Islet precursor cell (in vitro differentiated cells): ENCODE measurements at regions not wholly inside any gene's neighbourhood (a gene's known extent, or its start where the extent isn't known, plus 50 kb on each side); places are given as distances from the start of the nearest gene placed in this dataset.
"Not testable (repeated sequence)": the region's sequence is repeated elsewhere in the genome, so short reads cannot be mapped to it uniquely, and the experiment has no call there.

Experiments
- DNase-seq: peaks from one replicate; pipeline ENCODE4 v3.0.0-alpha.2; 2018

DNA sequence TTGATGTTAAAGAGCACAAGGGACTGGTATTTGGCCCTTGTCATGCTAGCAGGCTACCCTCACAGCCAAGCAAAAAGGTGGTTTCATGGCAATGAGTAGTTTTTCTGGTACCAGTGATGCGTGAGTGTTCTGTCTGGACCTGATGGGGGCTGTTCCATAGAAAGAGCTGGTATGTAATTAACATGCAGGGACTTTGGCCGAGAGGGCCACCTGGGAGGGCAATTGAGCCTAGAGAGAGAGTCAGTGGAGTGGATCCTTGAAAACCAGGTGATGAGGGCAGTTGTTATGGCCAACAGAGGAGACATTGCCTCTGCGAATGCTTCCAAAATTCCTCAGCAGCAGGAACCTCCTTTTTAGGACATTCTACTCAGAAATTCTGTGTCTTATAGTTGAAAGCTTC, 383.3 kb downstream of the PSAT1 start:
- no peak for DNase-seq

DNA sequence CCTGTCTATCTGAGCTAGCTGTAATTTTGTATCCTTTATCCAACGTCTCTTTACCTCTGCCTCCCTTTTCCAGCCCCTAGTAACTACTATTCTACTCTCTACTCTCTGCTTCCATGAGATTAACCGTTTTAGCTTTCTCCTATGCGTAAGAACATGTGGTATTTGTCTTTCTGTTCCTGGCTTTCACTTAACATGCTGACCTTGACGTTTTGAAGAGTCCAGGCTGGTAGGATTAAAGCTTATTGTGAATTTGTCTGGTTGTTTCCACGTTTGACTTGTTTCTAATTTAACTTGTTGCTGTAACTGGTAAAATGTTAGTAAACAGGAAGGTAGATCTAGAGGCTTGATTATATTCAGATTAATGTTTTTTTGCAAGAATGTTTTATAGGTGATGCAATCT, 385.3 kb downstream of the PSAT1 start:
- DNase-seq, result no peak

DNA sequence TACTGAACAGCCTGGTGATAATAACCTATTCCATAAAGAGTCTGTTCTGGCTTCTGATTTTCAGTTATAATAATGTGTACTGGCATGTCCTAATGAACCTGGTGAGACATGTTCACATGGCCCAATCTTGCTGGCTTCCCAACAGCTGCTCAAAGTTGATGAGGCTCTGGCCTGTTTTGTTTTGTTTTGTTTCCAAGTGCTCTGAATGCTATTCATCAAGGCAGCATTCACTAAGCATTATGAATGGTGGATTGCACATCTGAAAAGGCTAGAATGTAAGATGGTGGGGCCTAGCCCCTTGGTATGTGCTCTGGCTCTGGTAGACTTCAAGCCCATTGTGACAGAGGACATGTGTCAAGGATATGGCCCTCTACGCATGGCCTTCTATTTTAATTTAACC, 388.5 kb downstream of the PSAT1 start:
- no peak for DNase-seq

DNA sequence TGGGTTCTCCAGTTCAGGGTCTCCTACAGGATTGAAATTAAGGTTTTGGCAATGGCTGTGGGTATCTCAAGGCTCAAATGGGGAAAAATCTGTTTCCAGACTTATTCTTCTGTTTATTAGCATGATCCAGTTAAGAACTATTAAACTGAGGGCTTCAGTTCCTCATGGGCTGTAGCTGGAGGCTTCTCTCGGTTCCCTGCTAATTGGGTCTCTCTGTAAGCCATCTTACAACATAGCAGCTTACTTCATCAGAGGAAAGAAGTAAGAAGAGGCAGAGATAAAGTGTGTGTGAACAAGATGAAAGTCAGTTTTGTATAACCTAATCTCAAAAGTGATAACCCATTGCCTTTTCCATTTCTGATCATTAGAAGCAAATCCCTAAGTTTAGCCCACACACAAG, 391.9 kb downstream of the PSAT1 start:
- DNase-seq, result no peak

DNA sequence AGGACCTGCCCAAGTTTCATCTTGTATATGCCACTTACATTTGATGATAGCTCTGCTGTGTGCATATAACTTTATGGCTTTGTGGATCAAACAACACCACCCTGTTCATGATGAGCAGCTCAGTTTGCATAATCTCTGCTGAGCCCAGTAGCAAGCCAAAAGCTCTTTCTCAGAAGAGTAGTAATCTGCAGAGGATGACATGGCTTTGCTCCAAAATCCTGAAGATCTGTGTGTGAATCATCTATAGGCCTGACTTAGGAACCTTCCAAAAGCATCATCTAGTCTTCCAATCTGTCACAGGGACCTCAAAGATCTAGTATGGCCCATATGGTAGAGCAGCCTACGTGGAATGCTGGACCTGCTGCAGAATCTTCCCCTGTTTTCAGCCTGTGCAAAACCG, 394.6 kb downstream of the PSAT1 start:
- no peak for DNase-seq

DNA sequence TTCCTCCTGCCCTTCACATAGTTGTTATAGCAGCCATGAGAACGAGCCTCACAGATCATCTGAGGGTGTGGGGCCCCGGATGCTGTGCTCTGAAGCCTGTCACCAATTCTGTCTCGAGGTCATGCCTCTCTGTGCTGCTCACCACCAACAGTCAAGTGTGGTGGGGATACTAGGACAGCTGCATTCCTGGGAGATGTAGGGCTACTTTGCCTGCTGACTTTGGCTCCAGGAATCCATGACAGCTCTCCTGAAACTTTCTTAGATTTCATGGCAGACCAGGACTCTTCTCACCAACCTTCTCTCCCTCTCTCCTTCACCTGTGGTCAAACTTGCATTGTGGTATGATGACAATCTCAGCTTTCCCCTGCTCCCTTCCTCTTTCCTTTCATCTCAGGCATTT, 395.9 kb downstream of the PSAT1 start:
- peak; percentile 69 for DNase-seq

DNA sequence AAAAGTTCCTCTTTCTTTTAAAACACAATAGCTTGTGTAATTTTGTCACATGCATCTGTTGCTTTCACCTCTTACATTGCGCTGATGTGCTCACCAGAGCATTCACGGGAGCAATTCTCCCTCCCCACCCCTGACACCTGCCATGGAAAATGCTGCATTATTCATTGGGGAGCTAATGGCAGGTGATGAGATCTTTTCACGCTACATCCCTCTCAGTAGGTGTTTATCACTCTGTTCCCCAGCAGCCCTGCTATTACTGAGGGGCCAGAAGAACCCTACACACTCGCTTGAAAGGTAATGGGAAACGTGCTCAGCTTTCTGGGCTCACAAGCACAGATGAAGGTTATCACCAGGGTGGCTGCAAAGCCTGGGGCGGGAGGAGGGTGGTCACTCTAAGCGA, 398.0 kb downstream of the PSAT1 start:
- no peak for DNase-seq

DNA sequence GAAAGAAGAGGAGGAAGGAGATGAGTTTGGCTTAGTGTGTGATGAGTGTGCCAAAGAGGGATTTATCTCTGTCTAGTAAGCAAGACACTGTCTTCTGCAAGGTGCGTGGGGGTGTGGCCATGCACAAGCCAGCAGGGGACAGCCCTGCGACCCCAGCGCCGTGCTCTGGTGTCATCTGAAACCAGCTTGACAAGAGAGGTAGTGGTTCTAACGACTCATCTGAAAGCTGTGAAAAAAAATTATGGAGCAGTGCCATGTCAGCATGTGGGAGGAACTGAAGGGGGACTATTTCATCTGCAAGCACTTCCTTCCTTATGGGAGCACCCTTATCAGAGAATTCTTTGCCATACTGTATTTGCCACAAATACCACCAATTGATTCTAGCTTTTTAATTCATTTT, 398.6 kb downstream of the PSAT1 start:
- no peak for DNase-seq

DNA sequence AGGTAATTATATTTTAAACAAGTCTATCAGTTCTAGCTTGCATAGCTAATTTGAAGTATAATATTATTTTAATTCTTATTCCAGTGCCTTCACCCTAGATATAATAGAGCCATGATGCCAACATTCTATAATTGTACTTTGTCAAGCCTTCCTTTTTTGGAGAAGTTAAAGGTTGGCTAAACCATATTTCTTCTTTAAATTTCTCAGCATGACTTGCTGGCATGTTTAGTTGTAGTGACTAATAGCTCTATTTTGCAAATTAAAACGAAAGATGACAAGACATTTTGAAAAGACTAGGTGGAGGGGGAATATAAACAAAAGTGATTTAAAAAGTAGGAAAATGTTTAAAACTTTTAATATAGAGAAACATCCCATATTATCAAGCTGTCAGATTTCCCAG, 400.7 kb downstream of the PSAT1 start:
- DNase-seq, result no peak

DNA sequence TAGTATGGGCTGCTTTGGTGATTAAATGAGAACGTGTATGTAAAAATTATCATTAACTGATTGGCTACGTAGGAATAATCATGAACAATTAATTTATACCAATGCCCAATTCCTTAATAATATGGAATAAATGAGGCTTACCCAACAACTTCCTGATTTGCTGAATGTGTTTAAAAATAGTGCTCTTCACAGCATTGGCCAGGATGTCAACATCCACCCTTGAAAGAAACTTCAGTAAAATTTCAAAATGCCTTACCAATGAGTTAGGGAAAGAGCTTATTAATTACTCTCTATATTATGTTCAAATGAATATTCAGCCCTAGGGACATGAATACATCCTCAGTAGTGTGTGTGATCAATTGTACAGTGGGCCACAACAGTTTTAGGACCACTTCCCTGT, 401.4 kb downstream of the PSAT1 start:
- DNase-seq, result no peak

DNA sequence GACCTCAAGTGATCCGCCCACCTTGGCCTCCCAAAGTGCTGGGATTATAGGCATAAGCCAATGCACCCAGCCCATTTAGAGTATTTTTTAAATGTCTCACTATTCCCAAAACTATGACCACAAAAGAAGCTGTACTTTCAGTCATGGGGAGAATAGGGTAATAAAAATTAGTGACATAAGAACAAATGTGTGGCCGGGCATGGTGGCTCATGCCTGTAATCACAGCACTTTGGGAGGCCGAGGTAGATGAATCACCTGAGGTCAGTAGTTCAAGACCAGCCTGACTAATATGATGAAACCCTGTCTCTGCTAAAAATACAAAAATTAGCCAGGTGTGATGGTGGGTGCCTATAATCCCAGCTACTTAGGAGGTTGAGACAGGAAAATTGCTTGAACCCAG, 402.3 kb downstream of the PSAT1 start:
- not testable (repeated sequence) for DNase-seq

DNA sequence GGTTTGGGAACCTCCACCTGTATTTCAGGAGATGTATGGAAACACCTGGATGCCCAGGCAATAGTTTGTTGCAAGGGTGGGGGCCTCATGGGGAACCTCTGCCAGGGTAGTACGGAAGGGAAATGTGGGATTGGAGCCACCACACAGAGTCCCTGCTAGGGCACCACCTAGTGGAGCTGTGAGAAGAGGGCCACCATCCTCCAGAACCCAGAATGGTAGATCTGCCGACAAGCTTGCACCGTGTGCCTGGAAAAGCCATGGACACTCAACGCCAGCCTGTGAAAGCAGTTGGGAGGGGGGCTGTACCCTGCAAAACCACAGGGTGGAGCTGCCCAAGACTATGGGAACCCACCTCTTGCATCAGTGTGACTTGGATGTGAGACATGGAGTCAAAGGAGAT, 407.2 kb downstream of the PSAT1 start:
- DNase-seq, result peak; percentile 55

DNA sequence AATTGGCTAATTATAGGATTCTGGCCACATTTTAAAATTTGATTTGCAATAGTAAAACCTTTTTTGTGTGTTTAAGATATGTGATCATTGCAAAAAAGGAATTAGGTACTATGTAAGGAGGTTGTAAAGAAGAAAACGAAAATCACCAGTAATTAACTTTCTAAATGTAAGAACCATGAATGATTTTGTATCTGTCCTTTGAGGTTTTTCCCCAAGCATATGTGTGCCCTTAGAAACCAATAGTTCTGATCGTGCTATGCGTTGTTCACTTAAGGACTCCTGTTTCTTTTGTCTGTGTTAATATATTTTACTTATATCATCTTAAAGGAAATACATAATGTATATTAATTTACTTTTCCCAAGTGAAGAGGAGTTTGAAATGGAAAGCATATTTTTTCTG, 410.2 kb downstream of the PSAT1 start:
- no peak for DNase-seq

DNA sequence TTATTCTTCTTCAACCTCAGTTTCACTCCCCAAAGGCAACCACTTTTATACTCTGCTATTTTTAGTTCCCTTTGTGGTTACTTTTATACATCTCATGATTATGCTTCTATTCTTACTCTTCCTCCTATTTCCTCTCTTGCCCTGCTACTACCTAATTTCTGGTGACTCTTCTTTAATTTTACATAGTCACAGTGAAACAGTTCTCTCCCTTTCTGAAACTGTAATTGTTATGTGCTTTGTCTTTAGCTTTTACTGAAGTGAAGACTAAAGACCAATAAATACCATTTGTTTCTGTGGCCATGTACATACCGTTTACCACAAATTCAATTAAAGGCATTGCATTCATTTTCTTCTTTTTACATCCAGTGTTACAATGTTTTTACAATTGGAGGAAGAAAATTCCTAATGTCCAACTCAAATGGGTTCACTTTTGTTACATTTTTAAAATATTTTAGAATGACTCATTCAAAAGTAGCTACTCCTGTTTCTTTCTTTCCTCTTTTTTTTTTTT, 410.6 kb downstream of the PSAT1 start:
- DNase-seq, result no peak

DNA sequence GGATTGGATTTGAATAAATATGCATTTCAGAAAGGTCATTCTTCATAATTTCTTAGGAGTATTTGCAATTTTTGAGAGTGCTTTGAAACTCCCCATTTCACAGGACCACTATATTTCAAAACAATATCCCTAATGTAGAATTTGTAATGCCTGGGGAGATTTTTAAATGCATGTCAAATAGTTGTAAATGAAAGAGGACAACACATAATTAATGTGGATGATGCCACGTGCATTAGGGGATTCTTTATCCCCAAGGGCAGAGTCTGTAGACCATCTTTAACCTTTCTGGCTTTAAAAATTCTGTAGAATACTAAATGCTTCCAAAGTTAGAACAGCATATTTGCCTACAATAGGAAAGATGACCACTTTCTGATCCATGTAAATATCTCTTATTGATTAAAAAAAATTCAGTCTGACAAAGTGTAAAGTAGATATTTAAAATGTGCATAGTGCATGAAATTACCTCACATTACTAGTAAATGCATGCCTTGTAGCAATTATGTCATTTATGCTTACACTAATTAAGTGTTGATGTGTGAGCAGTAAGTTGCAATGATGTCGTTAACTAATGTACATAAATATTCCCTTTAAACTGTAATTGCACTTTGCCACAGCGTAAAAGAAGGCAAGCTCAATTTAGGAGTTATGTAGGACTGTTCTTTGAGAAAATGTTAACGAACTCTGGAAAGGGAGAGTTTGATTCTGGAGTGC, 416.1 kb downstream of the PSAT1 start:
- no peak for DNase-seq

DNA sequence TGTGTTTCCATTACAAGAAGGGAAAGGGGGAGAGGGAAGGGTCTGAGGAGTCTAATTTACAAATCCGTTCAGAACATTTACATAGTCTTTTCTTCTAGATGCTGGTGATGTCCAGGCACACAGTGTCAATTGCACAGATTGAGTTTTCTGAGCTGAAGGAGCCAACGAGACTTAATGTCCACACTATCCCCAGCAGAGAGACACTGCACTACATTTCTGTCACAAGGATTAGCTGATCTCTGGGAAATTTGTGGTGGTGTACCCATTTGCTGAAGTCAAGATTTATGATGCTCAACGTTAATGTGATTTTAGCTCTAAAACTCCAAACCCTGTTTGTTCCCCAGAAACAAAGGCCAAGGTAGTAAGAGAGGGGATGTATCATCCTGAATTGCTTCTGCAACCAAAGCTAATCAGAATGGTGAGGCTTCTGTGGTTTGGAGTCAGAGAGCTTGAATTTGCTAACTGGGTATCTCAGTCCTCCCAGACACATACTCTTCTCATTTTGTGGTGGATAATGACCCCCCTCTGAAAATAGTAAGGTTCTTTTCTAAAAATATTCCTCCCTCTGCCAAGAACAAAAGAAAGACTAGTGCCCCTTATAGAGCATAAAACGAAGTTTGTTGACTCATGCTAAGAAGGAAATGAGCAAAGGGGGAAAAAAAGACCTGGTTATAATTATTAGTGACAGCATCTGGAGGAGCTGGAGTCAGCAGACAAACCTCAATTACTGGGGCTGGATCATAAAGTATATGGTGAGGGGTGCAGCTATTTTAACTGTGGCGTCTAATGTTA, 416.9 kb downstream of the PSAT1 start:
- no peak for DNase-seq

DNA sequence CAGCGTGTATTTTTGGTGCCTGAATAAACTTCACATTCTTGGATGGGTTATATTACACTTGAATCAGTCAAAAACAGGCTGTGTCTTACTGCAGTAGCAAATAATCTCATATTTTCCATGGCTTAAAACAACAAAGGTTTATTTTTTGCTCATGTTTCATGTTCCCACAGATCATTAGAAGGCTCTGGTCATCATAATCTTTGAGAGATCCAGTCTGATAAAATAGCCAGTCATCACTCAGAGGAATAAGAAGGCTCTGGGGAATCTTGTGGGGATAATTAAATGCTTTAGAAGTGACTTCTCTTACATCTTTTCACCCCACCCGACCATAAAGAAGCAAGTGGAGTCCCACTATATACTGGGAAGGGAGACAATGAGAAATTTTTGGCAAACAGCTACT, 417.7 kb downstream of the PSAT1 start:
- no peak for DNase-seq

DNA sequence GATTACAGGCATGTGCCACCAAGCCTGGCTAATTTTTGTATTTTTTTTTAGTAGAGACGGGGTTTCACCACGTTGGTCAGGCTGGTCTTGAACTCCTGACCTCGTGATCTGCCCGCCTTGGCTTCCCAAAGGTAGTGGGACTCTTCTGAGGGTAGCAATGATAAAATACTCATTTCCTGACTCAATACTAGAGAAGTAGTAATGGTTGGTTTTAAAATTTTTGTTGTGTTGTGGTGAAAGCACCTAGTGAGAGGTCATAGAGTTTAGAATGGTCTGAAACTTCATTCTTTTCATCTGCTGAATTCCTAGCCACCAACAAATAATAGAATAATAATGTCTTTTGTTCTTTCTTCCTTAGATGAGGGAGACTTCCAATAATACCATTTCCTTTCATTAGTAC, 422.1 kb downstream of the PSAT1 start:
- DNase-seq, result not testable (repeated sequence)

DNA sequence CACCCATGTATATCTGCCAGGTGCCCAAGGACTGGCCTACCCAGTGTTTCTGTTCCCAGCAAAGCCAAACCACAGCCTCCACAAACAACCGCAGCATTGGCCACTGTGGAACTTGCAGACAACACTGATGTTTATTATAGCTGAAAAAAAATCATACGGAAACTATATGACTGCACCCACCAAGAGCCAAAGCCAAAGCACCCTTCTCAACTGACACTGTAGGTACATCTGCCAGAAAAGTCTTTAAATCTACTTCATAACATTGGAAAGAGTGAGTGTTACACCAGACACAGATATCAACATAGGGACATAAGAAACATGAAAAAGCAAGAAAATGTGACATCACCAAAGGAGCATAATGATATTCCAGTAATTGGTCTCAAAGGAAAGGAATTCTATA, 428.0 kb downstream of the PSAT1 start:
- no peak for DNase-seq

DNA sequence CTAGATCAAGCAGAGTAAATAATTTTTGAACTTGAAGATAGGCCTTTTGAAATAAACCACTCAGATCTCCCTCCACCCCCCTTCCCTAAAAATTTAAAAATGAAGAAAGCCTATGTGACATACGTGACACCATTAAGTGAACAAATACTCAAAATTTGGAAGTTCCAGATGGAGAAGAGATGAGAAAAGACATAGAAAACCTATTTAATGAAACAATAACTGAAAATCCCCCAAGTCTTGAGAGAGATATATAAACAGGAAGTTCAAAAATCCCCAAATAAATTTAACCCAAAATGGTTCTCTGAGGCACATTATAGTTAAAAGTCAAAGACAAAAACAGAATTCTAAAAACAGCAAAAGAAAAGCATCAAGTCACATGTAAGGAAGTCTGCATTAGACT, 428.6 kb downstream of the PSAT1 start:
- no peak for DNase-seq

DNA sequence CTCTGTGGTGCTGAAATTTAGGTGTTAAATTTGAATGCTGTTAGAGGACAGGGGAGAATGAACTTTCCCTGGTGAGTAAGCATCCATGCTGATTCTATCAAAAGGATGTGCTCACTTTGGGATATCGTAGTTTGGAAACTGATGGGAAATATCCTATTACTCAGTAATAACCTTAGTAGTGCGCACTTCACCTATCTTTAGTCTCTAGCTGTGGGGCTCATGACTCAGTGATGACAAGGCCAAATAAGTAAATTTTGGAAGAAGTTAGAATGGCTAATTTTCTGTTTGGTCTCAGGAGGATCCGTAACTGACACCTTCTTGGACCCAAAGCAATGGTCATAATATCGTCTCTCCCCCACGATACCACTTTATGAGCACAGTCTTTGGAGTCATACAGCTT, 448.4 kb downstream of the PSAT1 start:
- no peak for DNase-seq

DNA sequence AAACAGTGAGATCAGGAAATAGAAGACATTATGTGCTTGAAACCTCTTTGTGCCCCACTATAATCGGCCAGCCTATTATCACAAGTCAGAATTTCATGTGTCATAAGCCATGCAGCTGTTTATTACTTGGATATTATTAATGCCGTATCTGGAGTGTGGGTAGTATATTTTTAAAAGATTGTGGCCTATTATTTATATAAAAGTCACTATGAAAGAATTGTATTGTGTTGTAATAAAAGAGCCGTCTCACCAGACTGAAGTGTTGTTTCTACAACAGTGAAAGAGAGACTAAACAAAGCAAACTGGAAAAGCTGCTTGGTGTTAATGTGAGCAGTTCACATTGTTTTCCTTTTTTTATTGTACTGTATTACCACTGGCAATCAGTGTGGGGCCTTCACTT, 449.1 kb downstream of the PSAT1 start:
- DNase-seq, result no peak

DNA sequence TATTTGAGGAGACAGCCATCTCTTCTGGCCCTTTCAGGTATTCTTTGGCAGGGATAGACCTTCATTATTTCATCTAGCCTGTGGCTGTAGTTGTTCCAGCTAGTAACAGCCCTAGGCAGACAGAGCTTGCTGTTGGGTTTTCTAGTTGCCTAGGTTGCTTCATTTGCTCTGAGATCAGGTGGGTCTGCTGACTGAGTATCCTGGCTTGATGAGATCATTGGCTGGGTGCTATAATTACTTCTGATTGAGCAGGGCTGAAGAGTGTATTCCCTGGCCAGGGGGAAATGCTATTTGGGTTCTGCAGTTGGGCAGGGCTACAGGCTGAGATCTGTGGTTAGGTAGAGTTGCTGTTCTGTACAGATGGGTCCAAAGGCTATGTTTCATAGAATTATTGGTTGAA, 456.1 kb downstream of the PSAT1 start:
- peak; percentile 49 for DNase-seq

DNA sequence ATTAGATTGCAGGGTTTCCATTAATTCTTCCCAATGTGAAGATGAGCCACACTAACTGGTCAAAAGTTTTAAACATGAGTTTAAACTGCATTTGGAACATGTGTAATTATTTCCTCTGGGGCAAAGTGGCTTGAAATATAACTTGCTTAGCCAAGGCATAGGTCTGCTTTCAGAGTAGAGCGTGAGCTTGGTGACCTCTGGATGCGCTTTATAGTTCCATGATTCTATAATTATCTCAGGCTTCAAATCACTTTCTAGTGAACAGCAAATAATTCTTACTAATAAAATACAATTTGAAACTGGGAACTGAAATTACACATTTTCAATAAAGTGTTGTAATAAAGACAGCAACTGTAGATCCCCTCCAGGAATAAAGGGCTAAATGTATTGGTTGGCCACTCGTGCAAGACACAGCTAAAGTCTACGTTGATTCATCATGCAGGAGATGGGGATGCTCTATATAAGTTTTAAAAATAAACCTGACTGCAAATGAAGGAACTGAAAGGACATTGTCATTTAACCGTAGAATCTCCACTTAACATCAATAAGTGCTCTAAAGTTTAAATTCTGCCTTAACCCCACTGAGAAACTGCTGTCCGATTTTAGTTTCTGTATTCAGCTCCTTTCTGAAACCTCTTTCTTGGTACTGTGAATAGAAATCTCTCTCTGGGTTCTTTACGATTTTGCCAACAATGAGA, 460.0 kb downstream of the PSAT1 start:
- DNase-seq, result no peak
